ENCODE measurements at regions not wholly inside any gene's neighbourhood (a gene's known extent, or its start where the extent isn't known, plus 50 kb on each side); places are given as distances from the start of the nearest gene placed in this dataset.

GRCh38 chr1:217189362-217189761, 441.5 kb downstream of the GPATCH2 start:
- TF ChIP-seq CTCF (IDR thresholded peaks at IDR 0.05) (no peak), POLR2A (IDR thresholded peaks at IDR 0.05) (no peak), EP300 (IDR thresholded peaks at IDR 0.05) (no peak)
